Cardiac septum (tissue), 1 donor: ENCODE measurements at regions not wholly inside any gene's neighbourhood (a gene's known extent, or its start where the extent isn't known, plus 50 kb on each side); places are given as distances from the start of the nearest gene placed in this dataset.

Experiments used
- DNase-seq: peaks from one replicate; pipeline ENCODE4 v3.0.0-alpha.2; 2020; ENCODE audit warnings: low spot score
- intact Hi-C: fragments of 100-400 bp; cut with DNase I; formaldehyde crosslinking; loops from one replicate; pipeline ENCODE4 v1.14.0; 2022
- donor health status: DM: no; HTN: no; CAD: no.

GRCh38 chr3:30241721-30242120 lies 364.7 kb upstream of the TGFBR2 start:
- intact Hi-C loops, result no loop called here
- DNase-seq, result no peak

GRCh38 chr3:30245858-30246622 lies 360.4 kb upstream of the TGFBR2 start:
- DNase-seq, result no peak
- intact Hi-C loops, result no loop called here

GRCh38 chr3:30248423-30248822 lies 358.0 kb upstream of the TGFBR2 start:
- intact Hi-C loops, result no loop called here
- DNase-seq, result no peak

DNA sequence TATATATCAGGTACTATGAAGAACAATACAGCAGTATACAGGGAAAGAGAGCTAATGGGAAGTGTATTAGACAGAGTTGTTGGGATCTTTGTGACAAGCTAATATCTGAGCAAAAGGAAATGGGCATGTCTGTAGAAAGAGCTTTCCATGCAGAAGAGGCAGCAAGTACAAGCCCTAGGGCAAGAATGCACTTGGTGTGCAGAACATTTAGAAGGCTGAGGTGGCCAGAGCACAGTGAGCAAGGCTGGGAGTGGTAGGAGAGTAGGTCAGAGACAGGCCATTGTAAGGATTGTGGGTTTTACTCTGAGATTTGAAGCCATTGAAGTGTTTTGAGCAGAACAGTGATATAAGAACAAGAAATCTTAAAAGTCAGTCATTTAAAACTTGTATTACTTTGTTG lies 353.9 kb upstream of the TGFBR2 start:
- intact Hi-C loops, result no loop called here

DNA sequence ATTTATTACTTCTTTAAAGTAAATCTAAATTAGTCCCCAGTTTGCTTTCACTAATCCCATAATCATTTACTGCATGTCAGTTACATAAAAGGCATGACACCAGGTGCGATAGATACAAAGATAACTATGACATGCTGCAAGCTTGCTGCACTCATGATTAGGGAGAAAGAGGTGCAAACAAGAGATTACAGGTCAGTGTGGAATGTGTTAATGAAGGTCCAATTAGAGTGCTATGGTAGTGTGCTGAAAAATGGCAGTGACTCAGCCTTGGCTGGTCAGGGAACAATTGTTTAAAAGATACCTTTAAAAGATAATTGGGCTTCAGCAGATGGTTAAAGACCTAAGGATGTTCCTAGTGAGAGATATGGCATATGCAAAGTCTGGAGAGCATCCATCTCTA lies 352.6 kb upstream of the TGFBR2 start:
- DNase-seq, result no peak
- intact Hi-C loops, result no loop called here

More for the DNA sequence above, 353.9 kb upstream of the TGFBR2 start:
- DNase-seq, result no peak

- no peak for DNase-seq
- intact Hi-C loops, result no loop called here
Measured at GRCh38 chr3:30256474-30256873, 349.9 kb upstream of the TGFBR2 start.

GRCh38 chr3:30258426-30259392 lies 347.7 kb upstream of the TGFBR2 start:
- intact Hi-C loops, result no loop called here
- DNase-seq, result no peak

GRCh38 chr3:30259730-30260129 lies 346.7 kb upstream of the TGFBR2 start:
- intact Hi-C loops, result no loop called here
- no peak for DNase-seq

DNA sequence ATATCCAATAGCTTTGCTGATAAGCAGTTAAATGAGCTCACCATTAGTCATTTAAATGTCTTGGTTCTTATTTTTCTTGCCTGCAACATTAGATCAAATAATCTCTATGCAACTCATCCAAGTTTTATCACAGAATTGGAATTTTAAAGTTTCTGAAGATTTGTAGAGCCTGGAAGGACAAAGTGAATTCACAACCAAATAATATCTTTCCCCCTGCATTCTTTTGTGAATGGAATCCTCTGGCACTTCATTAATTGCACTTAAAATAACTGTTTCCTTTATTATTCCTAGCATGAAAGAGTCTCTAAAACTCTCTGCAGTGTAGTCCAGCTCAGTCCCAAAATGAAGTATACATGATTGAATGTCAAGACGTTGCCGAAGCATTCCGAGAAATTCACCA lies 345.6 kb upstream of the TGFBR2 start:
- intact Hi-C loops, result no loop called here
- no peak for DNase-seq

DNA sequence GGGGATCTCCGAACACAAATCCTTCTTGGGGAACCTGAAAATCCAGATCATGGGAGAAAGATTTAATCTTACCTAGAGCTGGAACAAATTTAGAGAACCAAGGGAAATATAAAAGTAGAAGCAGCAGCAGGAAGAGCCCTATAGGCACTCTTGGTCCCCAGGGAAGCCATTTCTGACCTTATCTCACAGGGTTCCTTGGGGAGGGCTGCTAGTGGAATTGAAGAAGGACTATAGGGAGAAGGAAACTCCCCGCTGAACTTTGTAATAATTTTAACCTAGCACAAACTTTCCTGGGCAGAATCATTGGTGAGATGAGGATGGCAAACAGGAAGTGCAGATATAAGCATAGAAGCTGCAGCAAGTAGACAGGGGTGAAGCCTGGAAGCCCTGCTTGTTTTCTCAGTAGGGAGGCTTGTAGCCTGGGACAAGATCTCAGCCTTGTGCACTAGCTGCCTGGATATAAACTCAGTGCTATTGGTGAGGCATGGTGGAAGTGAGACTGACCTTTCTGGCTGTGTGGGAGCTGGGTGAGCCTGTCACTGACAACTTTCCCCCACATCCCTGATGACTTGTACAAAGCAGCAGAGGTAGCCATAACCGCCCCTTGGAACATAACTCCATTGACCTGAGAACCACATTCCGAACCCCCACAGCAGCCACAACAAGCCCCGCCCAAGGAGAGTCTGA lies 343.0 kb upstream of the TGFBR2 start:
- DNase-seq, result no peak
- intact Hi-C loops, result no loop called here

DNA sequence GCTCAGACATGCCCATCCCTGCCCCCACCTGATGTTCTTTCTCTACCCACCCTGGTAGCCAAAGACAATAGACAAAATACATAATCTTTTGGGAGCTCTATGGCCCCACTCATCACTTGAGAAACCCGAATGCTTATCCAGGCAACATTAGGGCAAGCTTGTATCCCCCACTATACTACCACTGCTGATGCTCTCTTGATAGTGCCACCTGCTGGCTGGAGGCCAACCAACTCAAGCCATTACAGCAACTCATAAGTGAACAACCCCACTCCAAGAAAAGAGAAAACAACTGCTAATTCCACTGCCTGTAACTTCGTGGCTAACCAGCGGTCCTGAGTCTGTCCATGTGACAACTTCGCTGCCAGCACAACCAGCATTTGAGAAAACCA lies 342.5 kb upstream of the TGFBR2 start:
- intact Hi-C loops, result no loop called here
- DNase-seq, result no peak

DNA sequence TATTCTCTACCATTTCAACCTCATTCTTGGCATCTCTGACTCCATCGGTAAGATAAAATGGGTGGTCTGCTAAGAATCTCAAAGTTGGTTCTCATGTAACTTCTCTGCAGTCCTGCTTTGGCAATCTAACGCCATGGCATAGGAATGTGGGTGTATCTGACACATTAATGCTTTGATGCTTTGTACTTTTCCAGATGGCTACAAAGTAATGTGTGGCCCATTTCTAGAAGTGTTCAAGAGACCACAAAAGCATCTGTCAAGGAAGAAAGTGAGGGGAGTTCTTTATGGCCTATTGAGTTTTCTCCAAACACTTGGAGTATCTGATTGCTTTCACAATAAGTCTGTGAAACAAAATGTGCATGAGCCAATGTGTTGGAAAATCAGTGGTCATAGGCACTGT lies 339.9 kb upstream of the TGFBR2 start:
- no peak for DNase-seq
- intact Hi-C loops, result no loop called here

DNA sequence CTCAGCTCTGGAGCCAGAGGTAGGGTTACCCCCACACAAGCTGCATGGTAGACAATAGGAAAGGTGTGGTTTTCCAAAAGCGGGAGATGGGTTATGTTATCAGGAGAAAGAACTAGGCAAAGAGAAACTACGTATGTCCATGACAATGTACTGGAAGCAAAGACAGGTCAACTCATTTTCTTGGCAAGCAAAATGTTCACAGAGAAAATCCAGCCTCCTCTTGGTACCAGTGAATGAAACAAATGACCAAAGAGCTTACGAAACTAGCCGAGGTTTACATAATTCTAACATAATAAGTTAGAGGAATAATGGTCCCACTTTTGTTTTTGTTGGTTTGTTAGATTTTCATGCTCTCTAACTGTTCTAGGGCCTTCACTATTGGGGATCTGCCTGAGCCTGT lies 338.1 kb upstream of the TGFBR2 start:
- intact Hi-C loops, result no loop called here
- DNase-seq, result no peak

- intact Hi-C loops, result no loop called here
- DNase-seq, result no peak
Measured at GRCh38 chr3:30269751-30270445, 336.5 kb upstream of the TGFBR2 start.

- no peak for DNase-seq
- intact Hi-C loops, result no loop called here
Measured at GRCh38 chr3:30271781-30272180, 334.6 kb upstream of the TGFBR2 start.

- intact Hi-C loops, result no loop called here
- no peak for DNase-seq
Measured at GRCh38 chr3:30273304-30274072, 332.9 kb upstream of the TGFBR2 start.

DNA sequence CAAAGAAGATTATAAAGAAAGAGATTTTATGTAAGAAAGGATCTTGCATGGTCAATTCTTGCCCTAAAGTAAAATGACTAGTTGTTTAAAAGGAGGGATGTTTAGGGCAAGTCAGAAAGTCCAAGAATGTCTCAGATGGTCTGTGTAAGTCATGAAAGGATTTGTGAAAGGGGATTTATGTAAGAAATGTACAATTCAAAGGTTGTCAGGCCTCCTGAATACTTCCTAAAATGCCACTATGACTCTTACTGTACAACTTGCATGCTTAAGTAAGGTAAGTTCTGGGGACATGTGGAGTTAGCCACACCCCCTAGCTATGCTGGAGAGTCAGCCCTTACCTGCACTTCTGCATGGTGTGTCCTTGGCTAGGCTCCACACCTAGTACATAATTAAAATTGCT lies 328.9 kb upstream of the TGFBR2 start:
- intact Hi-C loops, result no loop called here
- no peak for DNase-seq

DNA sequence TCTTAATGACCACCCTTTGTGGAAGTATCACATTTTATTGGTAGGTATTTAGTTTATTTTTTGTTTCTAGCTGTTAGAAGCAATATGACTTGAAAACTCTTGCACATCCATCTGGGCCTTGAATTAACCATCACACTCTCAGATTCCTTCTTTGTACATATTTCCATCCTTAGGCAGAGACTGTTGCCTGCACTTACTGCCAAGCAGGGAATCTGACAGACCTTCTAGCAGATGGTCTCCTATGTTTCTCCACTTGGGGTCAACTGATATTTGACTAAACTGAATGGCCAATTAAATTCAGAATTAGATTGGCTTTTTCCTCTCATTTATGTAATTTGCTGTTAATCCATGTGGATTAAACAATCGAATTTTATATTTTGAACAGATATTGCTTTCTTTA lies 324.9 kb upstream of the TGFBR2 start:
- DNase-seq, result no peak
- intact Hi-C loops, result loop anchor here (10.0 kb wide), 1 partner anchor 233 kb away; no protein-coding TSS in a partner anchor

GRCh38 chr3:30282154-30282696 lies 324.2 kb upstream of the TGFBR2 start:
- DNase-seq, result no peak
- intact Hi-C loops, result loop anchor here (10.0 kb wide), 1 partner anchor 233 kb away; no protein-coding TSS in a partner anchor
